Adrenal gland (tissue), 5 donors: ENCODE measurements at regions not wholly inside any gene's neighbourhood (a gene's known extent, or its start where the extent isn't known, plus 50 kb on each side); places are given as distances from the start of the nearest gene placed in this dataset.

ENCODE experiments used
- POLR2A ChIP-seq, 2 donors: fragments of 450-650 bp; IDR thresholded peaks; one replicate each; pipeline ENCODE4 v1.6.1; 2017; ENCODE audit warnings: antibody characterized with exemption in 2 of 2, mild to moderate bottlenecking in 2 of 2, moderate library complexity in 1 of 2
- TF ChIP-seq, protein P1 (sequence below), 6 experiments: fragments of 450-650 bp in 4 of 6; fragments of 200-600 bp in 2 of 6; sonication (generic) in 1 of 6; IDR thresholded peaks; 1 replicate in 5 of 6; 2 replicates in 1 of 6; pipeline versions ENCODE4 v1.5.1 to v1.8.0; 2016 to 2021; ENCODE audit warnings: antibody characterized with exemption in 6 of 6, mild to moderate bottlenecking in 2 of 6, moderate library complexity in 1 of 6
- donor health status: DM: no; HTN: no; CAD: no.

DNA sequence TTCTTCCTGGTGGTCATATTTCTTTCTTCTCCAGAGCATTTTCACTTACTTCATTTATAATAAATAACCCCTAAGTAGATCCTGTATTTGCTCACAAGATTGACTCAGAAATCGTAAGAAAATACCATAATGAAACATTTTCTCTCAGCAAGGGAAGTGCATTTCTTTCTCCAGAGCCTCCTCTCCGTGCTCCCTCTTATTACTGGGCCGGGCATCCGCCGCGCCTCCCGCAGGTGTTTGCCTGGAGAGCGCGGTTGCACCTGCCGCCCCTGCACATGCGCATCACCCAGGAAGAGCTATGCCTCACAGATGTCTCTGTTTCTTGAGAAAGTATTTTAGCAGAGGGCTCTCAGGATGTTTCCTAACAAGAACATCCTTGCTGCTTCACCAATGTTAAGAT lies 509.2 kb downstream of the TCERG1L start:
- TF ChIP-seq, protein P1, sequence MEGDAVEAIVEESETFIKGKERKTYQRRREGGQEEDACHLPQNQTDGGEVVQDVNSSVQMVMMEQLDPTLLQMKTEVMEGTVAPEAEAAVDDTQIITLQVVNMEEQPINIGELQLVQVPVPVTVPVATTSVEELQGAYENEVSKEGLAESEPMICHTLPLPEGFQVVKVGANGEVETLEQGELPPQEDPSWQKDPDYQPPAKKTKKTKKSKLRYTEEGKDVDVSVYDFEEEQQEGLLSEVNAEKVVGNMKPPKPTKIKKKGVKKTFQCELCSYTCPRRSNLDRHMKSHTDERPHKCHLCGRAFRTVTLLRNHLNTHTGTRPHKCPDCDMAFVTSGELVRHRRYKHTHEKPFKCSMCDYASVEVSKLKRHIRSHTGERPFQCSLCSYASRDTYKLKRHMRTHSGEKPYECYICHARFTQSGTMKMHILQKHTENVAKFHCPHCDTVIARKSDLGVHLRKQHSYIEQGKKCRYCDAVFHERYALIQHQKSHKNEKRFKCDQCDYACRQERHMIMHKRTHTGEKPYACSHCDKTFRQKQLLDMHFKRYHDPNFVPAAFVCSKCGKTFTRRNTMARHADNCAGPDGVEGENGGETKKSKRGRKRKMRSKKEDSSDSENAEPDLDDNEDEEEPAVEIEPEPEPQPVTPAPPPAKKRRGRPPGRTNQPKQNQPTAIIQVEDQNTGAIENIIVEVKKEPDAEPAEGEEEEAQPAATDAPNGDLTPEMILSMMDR (IDR thresholded peaks at IDR 0.05), result no peak
- no peak for TF ChIP-seq POLR2A (IDR thresholded peaks at IDR 0.05)
